Tibial artery (tissue), 4 donors: ENCODE measurements at regions not wholly inside any gene's neighbourhood (a gene's known extent, or its start where the extent isn't known, plus 50 kb on each side); places are given as distances from the start of the nearest gene placed in this dataset.

Source experiments
- DNase-seq, 2 donors: peaks; one replicate each; pipeline ENCODE4 v3.0.0-alpha.2; 2019
- H3K27ac ChIP-seq, 2 donors: fragments of 200-600 bp; sonication (generic) in 1 of 2; 1 replicate in 1 of 2; 2 replicates in 1 of 2; pipeline ENCODE4 v1.5.1; 2018 to 2019; ENCODE audit warnings: mild to moderate bottlenecking in 1 of 2
- H3K27me3 ChIP-seq, 2 donors: fragments of 200-600 bp; sonication (generic) in 1 of 2; one replicate each; pipeline versions ENCODE4 v1.5.1 to v1.6.0; 2016 to 2019
- H3K36me3 ChIP-seq, 3 donors: fragments of 200-600 bp; sonication (generic) in 2 of 3; one replicate each; pipeline ENCODE4 v1.5.1; 2016 to 2019; ENCODE audit warnings: mild to moderate bottlenecking in 2 of 3
- H3K4me1 ChIP-seq, 4 donors: fragments of 200-600 bp; sonication (generic) in 2 of 4; 1 replicate in 3 of 4; 2 replicates in 1 of 4; pipeline ENCODE4 v1.5.1; 2016 to 2019
- H3K4me3 ChIP-seq, 2 donors: fragments of 200-600 bp; sonication (generic) in 1 of 2; 1 replicate in 1 of 2; 2 replicates in 1 of 2; pipeline ENCODE4 v1.5.1; 2018 to 2019; ENCODE audit warnings: mild to moderate bottlenecking in 2 of 2
- H3K9me3 ChIP-seq, 3 donors: fragments of 200-600 bp; sonication (generic) in 1 of 3; one replicate each; pipeline ENCODE4 v1.5.1; 2016 to 2019
- CTCF ChIP-seq, 2 experiments: fragments of 200-600 bp in 1 of 2; fragments of 450-650 bp in 1 of 2; IDR thresholded peaks; one replicate each; pipeline ENCODE4 v1.5.1; 2017 to 2019; ENCODE audit warnings: antibody characterized with exemption in 2 of 2, mild to moderate bottlenecking in 1 of 2, moderate library complexity in 1 of 2
- intact Hi-C: fragments of 100-400 bp; cut with DNase I; formaldehyde crosslinking; loops from one replicate; pipeline ENCODE4 v1.15.0; 2023; ENCODE audit warnings: low total_unique reads

GRCh38 chr20:5696011-5696559 lies 54.1 kb upstream of the SHLD1 start:
- DNase-seq, result peak; percentile 29 to 65
- intact Hi-C loops, result no loop called here
- H3K27ac ChIP-seq, result no peak overlapping the region
- H3K9me3 ChIP-seq, result no peaks in the 10 kb centered on the region
- no peak overlapping the region for H3K4me3 ChIP-seq
- no peaks in the 10 kb centered on the region for H3K27me3 ChIP-seq
- H3K4me1 ChIP-seq, result no peaks in the 10 kb centered on the region
- no peaks in the 10 kb centered on the region for H3K36me3 ChIP-seq
- no peak for TF ChIP-seq CTCF (IDR thresholded peaks at IDR 0.05)

- Histone ChIP-seq H3K27me3 (no peaks in the 10 kb centered on the region), H3K27ac (no peak overlapping the region), H3K4me3 (no peak overlapping the region), H3K36me3 (no peaks in the 10 kb centered on the region), H3K9me3 (no peaks in the 10 kb centered on the region), H3K4me1 (no peaks in the 10 kb centered on the region)
- no peak for DNase-seq
- TF ChIP-seq CTCF (IDR thresholded peaks at IDR 0.05), result no peak
- intact Hi-C loops, result no loop called here
Measured at GRCh38 chr20:5691918-5692618, 58.1 kb upstream of the SHLD1 start.

- H3K9me3 ChIP-seq, result no peaks in the 10 kb centered on the region
- DNase-seq, result no peak
- no peaks in the 10 kb centered on the region for H3K4me1 ChIP-seq
- H3K27me3 ChIP-seq, result no peaks in the 10 kb centered on the region
- H3K36me3 ChIP-seq, result no peaks in the 10 kb centered on the region
- no peak overlapping the region for H3K4me3 ChIP-seq
- TF ChIP-seq CTCF (IDR thresholded peaks at IDR 0.05), result no peak
- no peak overlapping the region for H3K27ac ChIP-seq
- intact Hi-C loops, result no loop called here
Measured at GRCh38 chr20:5689463-5689862, 60.7 kb upstream of the SHLD1 start.

- H3K27ac ChIP-seq, result no peak overlapping the region
- no peaks in the 10 kb centered on the region for H3K27me3 ChIP-seq
- DNase-seq, result no peak
- TF ChIP-seq CTCF (IDR thresholded peaks at IDR 0.05), result no peak
- no peaks in the 10 kb centered on the region for H3K4me1 ChIP-seq
- H3K36me3 ChIP-seq, result no peaks in the 10 kb centered on the region
- H3K9me3 ChIP-seq, result no peaks in the 10 kb centered on the region
- no peak overlapping the region for H3K4me3 ChIP-seq
- intact Hi-C loops, result no loop called here
Measured at GRCh38 chr20:5688431-5688972, 61.7 kb upstream of the SHLD1 start.

- Histone ChIP-seq H3K4me1 (no peaks in the 10 kb centered on the region), H3K9me3 (no peaks in the 10 kb centered on the region), H3K27ac (no peak overlapping the region), H3K27me3 (no peaks in the 10 kb centered on the region), H3K36me3 (no peaks in the 10 kb centered on the region), H3K4me3 (no peak overlapping the region)
- intact Hi-C loops, result no loop called here
- DNase-seq, result no peak
- no peak for TF ChIP-seq CTCF (IDR thresholded peaks at IDR 0.05)
Measured at GRCh38 chr20:5687884-5688283, 62.3 kb upstream of the SHLD1 start.
